ENCODE measurements at regions not wholly inside any gene's neighbourhood (a gene's known extent, or its start where the extent isn't known, plus 50 kb on each side); places are given as distances from the start of the nearest gene placed in this dataset.

DNA sequence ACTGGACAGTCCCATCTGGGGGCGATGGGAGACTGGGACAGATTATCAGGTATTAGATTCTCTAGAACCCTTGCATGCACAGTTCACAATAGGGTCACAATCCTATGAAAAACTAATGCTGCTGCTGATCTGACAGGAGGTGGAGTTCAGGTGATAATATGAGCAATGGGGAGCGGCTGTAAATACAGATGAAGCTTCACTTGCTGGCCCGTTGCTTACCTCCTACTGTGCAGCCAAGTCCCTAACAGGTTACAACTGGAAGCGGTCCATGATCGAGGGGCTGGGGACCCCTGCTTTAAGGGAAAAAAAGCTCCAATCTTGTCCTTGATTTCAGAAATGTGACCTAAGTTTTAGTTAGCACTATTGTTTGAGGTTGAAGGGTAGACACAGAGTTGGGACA is 175.2 kb downstream of the ZNF330 start:
- TF ChIP-seq, protein P1, sequence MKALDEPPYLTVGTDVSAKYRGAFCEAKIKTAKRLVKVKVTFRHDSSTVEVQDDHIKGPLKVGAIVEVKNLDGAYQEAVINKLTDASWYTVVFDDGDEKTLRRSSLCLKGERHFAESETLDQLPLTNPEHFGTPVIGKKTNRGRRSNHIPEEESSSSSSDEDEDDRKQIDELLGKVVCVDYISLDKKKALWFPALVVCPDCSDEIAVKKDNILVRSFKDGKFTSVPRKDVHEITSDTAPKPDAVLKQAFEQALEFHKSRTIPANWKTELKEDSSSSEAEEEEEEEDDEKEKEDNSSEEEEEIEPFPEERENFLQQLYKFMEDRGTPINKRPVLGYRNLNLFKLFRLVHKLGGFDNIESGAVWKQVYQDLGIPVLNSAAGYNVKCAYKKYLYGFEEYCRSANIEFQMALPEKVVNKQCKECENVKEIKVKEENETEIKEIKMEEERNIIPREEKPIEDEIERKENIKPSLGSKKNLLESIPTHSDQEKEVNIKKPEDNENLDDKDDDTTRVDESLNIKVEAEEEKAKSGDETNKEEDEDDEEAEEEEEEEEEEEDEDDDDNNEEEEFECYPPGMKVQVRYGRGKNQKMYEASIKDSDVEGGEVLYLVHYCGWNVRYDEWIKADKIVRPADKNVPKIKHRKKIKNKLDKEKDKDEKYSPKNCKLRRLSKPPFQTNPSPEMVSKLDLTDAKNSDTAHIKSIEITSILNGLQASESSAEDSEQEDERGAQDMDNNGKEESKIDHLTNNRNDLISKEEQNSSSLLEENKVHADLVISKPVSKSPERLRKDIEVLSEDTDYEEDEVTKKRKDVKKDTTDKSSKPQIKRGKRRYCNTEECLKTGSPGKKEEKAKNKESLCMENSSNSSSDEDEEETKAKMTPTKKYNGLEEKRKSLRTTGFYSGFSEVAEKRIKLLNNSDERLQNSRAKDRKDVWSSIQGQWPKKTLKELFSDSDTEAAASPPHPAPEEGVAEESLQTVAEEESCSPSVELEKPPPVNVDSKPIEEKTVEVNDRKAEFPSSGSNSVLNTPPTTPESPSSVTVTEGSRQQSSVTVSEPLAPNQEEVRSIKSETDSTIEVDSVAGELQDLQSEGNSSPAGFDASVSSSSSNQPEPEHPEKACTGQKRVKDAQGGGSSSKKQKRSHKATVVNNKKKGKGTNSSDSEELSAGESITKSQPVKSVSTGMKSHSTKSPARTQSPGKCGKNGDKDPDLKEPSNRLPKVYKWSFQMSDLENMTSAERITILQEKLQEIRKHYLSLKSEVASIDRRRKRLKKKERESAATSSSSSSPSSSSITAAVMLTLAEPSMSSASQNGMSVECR (CRISPR knock-in tag; IDR thresholded peaks at IDR 0.05; ENCODE audit: borderline replicate concordance) = no peak
- TF ChIP-seq ZNF138 (CRISPR knock-in tag; conservative IDR thresholded peaks at IDR 0.05) = no peak
- no peak for TF ChIP-seq ESRRA (CRISPR knock-in tag; IDR thresholded peaks at IDR 0.05; ENCODE audit: borderline replicate concordance)
- CTCF ChIA-PET = no interaction called here
- H3K9me3 Mint-ChIP-seq = peaks cover 9% of the 10 kb centered on the region
- POLR2A ChIA-PET = no interaction called here
- no peaks in the 10 kb centered on the region for H3K36me3 Mint-ChIP-seq
- ATAC-seq (no peak), DNase-seq (ENCODE audit: low spot score) (no peak)
- H3K4me3 Mint-ChIP-seq = no peak overlapping the region
- H3K4me1 Mint-ChIP-seq = peaks cover 17% of the 10 kb centered on the region
- no peaks in the 10 kb centered on the region for H3K27me3 Mint-ChIP-seq (ENCODE audit: low read depth)
- no peak overlapping the region for H3K27ac Mint-ChIP-seq

DNA sequence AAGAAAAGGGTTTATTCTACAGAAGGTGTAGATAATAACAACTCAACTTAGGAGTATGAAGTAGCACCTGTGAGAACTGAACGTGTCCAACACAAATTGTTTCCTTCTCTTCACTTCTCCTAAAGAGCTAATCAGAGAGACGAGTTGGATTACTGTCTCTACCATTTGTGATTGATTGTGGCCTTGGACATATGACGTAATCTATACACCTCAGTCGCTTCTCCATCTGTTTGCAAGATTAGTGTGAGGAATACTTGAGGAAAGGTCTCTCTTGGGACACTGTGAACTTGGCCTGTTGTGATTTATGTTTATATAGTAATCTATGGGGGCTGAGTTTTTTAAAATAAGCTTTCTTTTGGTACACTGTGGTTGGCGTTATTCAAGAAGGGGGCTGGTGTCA is 182.0 kb downstream of the ZNF330 start:
- ChIA-PET POLR2A (no interaction called here), CTCF (no interaction called here)
- no peaks in the 10 kb centered on the region for H3K4me1 Mint-ChIP-seq
- ATAC-seq (no peak), DNase-seq (ENCODE audit: low spot score) (no peak)
- no peak overlapping the region for H3K27ac Mint-ChIP-seq
- no peaks in the 10 kb centered on the region for H3K27me3 Mint-ChIP-seq (ENCODE audit: low read depth)
- H3K36me3 Mint-ChIP-seq = no peaks in the 10 kb centered on the region
- TF ChIP-seq ZNF232 (CRISPR knock-in tag; IDR thresholded peaks at IDR 0.05) (no peak), ERG (CRISPR knock-in tag; IDR thresholded peaks at IDR 0.05) (no peak), KAT7 (CRISPR knock-in tag; IDR thresholded peaks at IDR 0.05; ENCODE audit: borderline replicate concordance) (no peak), CREM (CRISPR knock-in tag; IDR thresholded peaks at IDR 0.05) (no peak), ELF4 (CRISPR knock-in tag; IDR thresholded peaks at IDR 0.05; ENCODE audit: low read depth) (no peak), ZNF396 (CRISPR knock-in tag; IDR thresholded peaks at IDR 0.05; ENCODE audit: borderline replicate concordance) (no peak), GRHL2 (CRISPR knock-in tag; IDR thresholded peaks at IDR 0.05; ENCODE audit: insufficient replicate concordance, severe bottlenecking) (no peak), FOXP1 (CRISPR knock-in tag; IDR thresholded peaks at IDR 0.05; ENCODE audit: borderline replicate concordance) (no peak), ZMAT4 (CRISPR knock-in tag; IDR thresholded peaks at IDR 0.05) (no peak), PRRX2 (CRISPR knock-in tag; IDR thresholded peaks at IDR 0.05) (no peak), PREB (CRISPR knock-in tag; IDR thresholded peaks at IDR 0.05; ENCODE audit: borderline replicate concordance) (no peak), TP53 (CRISPR knock-in tag; IDR thresholded peaks at IDR 0.05) (no peak), ZBTB21 (CRISPR knock-in tag; IDR thresholded peaks at IDR 0.05; ENCODE audit: borderline replicate concordance) (no peak)
- TF ChIP-seq, protein P2, sequence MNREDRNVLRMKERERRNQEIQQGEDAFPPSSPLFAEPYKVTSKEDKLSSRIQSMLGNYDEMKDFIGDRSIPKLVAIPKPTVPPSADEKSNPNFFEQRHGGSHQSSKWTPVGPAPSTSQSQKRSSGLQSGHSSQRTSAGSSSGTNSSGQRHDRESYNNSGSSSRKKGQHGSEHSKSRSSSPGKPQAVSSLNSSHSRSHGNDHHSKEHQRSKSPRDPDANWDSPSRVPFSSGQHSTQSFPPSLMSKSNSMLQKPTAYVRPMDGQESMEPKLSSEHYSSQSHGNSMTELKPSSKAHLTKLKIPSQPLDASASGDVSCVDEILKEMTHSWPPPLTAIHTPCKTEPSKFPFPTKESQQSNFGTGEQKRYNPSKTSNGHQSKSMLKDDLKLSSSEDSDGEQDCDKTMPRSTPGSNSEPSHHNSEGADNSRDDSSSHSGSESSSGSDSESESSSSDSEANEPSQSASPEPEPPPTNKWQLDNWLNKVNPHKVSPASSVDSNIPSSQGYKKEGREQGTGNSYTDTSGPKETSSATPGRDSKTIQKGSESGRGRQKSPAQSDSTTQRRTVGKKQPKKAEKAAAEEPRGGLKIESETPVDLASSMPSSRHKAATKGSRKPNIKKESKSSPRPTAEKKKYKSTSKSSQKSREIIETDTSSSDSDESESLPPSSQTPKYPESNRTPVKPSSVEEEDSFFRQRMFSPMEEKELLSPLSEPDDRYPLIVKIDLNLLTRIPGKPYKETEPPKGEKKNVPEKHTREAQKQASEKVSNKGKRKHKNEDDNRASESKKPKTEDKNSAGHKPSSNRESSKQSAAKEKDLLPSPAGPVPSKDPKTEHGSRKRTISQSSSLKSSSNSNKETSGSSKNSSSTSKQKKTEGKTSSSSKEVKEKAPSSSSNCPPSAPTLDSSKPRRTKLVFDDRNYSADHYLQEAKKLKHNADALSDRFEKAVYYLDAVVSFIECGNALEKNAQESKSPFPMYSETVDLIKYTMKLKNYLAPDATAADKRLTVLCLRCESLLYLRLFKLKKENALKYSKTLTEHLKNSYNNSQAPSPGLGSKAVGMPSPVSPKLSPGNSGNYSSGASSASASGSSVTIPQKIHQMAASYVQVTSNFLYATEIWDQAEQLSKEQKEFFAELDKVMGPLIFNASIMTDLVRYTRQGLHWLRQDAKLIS (CRISPR knock-in tag; IDR thresholded peaks at IDR 0.05; ENCODE audit: borderline replicate concordance) = no peak
- TF ChIP-seq, protein P3, sequence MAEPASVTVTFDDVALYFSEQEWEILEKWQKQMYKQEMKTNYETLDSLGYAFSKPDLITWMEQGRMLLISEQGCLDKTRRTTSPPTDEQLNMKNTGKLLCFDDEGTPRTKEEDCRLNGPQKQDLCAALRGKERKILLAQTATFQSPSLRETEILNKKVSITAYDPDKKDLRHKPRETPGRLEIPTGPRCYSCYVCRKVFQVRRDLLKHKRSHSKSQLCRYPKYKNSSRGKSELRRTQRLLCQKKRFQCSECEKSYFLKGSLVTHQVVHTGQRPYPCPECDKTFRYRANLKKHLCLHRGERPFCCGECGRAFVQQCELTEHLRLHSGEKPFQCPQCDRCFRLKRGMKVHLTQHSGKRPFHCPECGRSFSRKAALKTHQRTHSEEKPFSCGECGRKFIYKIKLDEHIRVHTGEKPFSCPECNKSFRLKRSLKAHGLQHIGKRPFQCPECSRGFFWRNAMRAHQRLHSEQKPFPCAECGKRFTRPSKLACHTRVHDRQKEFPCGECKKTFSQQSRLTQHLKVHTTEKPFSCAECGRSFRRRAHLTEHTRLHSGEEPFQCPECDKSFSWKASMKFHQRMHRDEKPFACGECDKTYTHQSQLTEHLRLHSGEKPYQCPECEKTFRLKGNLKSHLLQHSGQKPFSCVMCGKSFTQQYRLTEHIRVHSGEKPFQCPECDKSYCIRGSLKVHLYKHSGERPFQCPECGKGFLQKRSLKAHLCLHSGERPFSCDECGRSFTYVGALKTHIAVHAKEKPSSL (CRISPR knock-in tag; conservative IDR thresholded peaks at IDR 0.05) = no peak
- H3K9me3 Mint-ChIP-seq = 0 out of 2 replicates have a peak, but pooled peaks cover 1% of the 10 kb centered on the region
- no peak overlapping the region for H3K4me3 Mint-ChIP-seq

Measured in WTC11 (cell line).